ENCODE measurements at regions not wholly inside any gene's neighbourhood (a gene's known extent, or its start where the extent isn't known, plus 50 kb on each side); places are given as distances from the start of the nearest gene placed in this dataset.
"Not testable (repeated sequence)": the region's sequence is repeated elsewhere in the genome, so short reads cannot be mapped to it uniquely, and the experiment has no call there.

- H3K27me3 ChIP-seq, result no peaks in the 10 kb centered on the region
- no peaks in the 10 kb centered on the region for H3K36me3 ChIP-seq
- DNase-seq (no peak), ATAC-seq (no peak)
- whole genome bisulfite sequencing, 2 donors, result 79 to 84% methylated on average over 5 of the region's 5 CpGs
- peaks cover 0 to 17% (median 0%) of the 10 kb centered on the region in 11 donors for H3K9me3 ChIP-seq
- no peak overlapping the region for H3K27ac ChIP-seq
- no peak for TF ChIP-seq CTCF (IDR thresholded peaks at IDR 0.05)
- H3K4me1 ChIP-seq, result no peaks in the 10 kb centered on the region
- intact Hi-C loops (cut with DNase I), result no loop called here
- H3K4me3 ChIP-seq, result no peak overlapping the region
Observed at GRCh38 chr4:160537681-160538080, 1434.8 kb downstream of the RAPGEF2 start.

- Histone ChIP-seq H3K4me3 (no peak overlapping the region), H3K4me1 (no peaks in the 10 kb centered on the region), H3K9me3 (peaks cover 0 to 9% (median 0%) of the 10 kb centered on the region in 11 donors), H3K36me3 (no peaks in the 10 kb centered on the region), H3K27me3 (no peaks in the 10 kb centered on the region), H3K27ac (no peak overlapping the region)
- WGBS, 2 donors, result 78 to 90% methylated on average over 1 of the region's 1 CpG
- ATAC-seq, result no peak
- intact Hi-C loops (cut with DNase I), result no loop called here
- no peak for DNase-seq
- no peak for TF ChIP-seq CTCF (IDR thresholded peaks at IDR 0.05)
Observed at GRCh38 chr4:160546201-160546600, 1443.3 kb downstream of the RAPGEF2 start.

GRCh38 chr4:160549951-160550519 is 1447.2 kb downstream of the RAPGEF2 start:
- ATAC-seq; H3K36me3 ChIP-seq; H3K27me3 ChIP-seq; H3K4me3 ChIP-seq; intact Hi-C loops (cut with DNase I); H3K27ac ChIP-seq; H3K9me3 ChIP-seq; H3K4me1 ChIP-seq: not testable (repeated sequence)
- DNase-seq, result peak in 1 of 2 donors; percentile 10
- 96% methylated on average over 26 to 32 of the region's 32 CpGs for WGBS, 2 donors

- 86 to 91% methylated on average over 4 of the region's 4 CpGs for WGBS, 2 donors
- H3K27ac ChIP-seq, result no peak overlapping the region
- DNase-seq, result no peak
- H3K36me3 ChIP-seq, result no peaks in the 10 kb centered on the region
- no peak overlapping the region for H3K4me3 ChIP-seq
- no peaks in the 10 kb centered on the region for H3K9me3 ChIP-seq
- no peak for TF ChIP-seq CTCF (IDR thresholded peaks at IDR 0.05)
- no peaks in the 10 kb centered on the region for H3K4me1 ChIP-seq
- intact Hi-C loops (cut with DNase I), result no loop called here
- no peaks in the 10 kb centered on the region for H3K27me3 ChIP-seq
- ATAC-seq, result no peak
Observed at GRCh38 chr4:160562661-160563060, 1459.8 kb downstream of the RAPGEF2 start.

- intact Hi-C loops (cut with DNase I), result no loop called here
- Histone ChIP-seq H3K4me3 (no peak overlapping the region), H3K36me3 (no peaks in the 10 kb centered on the region), H3K9me3 (no peaks in the 10 kb centered on the region), H3K27me3 (no peaks in the 10 kb centered on the region), H3K27ac (no peak overlapping the region), H3K4me1 (no peaks in the 10 kb centered on the region)
- ATAC-seq, result no peak
- TF ChIP-seq CTCF (IDR thresholded peaks at IDR 0.05), result no peak
- DNase-seq, result no peak
- 54 to 78% methylated on average over 3 of the region's 3 CpGs for WGBS, 2 donors
Observed at GRCh38 chr4:160563552-160564282, 1460.8 kb downstream of the RAPGEF2 start.
